ENCODE measurements at regions not wholly inside any gene's neighbourhood (a gene's known extent, or its start where the extent isn't known, plus 50 kb on each side); places are given as distances from the start of the nearest gene placed in this dataset.

DNA sequence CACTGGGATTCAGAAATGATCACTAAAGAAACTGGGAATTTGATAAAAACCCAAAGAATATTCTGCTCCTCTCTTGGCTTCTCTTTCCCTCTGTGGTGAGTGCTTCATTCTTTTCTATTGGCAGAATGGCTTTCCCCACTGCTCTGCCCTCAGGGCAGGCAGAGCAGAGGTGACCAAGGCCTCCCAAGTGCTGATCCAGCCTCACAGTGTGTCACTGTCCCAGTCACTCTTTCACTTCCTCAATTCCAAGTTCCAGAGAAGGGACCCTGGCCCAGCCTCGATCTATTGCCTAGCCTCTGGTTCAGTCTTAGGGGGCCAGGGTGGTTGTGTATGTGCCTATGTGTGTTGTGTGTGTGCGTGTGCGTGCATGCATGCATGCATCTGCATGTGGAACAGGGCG lies 180.6 kb upstream of the TMTC4 start:
- ChIA-PET CTCF (ENCODE audit: low intra/inter-chr PET ratio) (no interaction called here), POLR2A (no interaction called here)
- no peak overlapping the region for H3K9ac ChIP-seq (ENCODE audit: insufficient read depth in 1 of 2, low read depth in 2 of 2, low read length in 2 of 2)
- no peaks in the 10 kb centered on the region for H3K36me3 ChIP-seq (ENCODE audit: control insufficient read depth, insufficient read depth, low read length)
- H3K79me2 ChIP-seq (ENCODE audit: control insufficient read depth, insufficient read depth, low read length): no peaks in the 10 kb centered on the region
- H3K9me3 ChIP-seq (replicated peaks; ENCODE audit: control insufficient read depth, insufficient read depth, low read depth, low read length): no peaks in the 10 kb centered on the region
- DNase-seq (ENCODE audit: extremely low read depth in 1 of 4, low spot score in 3 of 4) (no peak), FAIRE-seq (no peak), ATAC-seq (no peak)
- no peak for TF ChIP-seq ZNF707 (CRISPR knock-in tag; conservative IDR thresholded peaks at IDR 0.05)
- TF ChIP-seq, protein P1, sequence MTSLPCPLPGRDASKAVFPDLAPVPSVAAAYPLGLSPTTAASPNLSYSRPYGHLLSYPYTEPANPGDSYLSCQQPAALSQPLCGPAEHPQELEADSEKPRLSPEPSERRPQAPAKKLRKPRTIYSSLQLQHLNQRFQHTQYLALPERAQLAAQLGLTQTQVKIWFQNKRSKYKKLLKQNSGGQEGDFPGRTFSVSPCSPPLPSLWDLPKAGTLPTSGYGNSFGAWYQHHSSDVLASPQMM (CRISPR knock-in tag; IDR thresholded peaks at IDR 0.05): no peak
- TF ChIP-seq FOS (IDR thresholded peaks at IDR 0.05; ENCODE audit: extremely low read depth, insufficient read length): no peak
- no peak for TF ChIP-seq THRA (IDR thresholded peaks at IDR 0.05)
- TF ChIP-seq, protein P2, sequence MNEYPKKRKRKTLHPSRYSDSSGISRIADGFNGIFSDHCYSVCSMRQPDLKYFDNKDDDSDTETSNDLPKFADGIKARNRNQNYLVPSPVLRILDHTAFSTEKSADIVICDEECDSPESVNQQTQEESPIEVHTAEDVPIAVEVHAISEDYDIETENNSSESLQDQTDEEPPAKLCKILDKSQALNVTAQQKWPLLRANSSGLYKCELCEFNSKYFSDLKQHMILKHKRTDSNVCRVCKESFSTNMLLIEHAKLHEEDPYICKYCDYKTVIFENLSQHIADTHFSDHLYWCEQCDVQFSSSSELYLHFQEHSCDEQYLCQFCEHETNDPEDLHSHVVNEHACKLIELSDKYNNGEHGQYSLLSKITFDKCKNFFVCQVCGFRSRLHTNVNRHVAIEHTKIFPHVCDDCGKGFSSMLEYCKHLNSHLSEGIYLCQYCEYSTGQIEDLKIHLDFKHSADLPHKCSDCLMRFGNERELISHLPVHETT (CRISPR knock-in tag; conservative IDR thresholded peaks at IDR 0.05 in 1 of 2, IDR thresholded peaks at IDR 0.05 in 1 of 2): no peak
- TF ChIP-seq, protein P3, sequence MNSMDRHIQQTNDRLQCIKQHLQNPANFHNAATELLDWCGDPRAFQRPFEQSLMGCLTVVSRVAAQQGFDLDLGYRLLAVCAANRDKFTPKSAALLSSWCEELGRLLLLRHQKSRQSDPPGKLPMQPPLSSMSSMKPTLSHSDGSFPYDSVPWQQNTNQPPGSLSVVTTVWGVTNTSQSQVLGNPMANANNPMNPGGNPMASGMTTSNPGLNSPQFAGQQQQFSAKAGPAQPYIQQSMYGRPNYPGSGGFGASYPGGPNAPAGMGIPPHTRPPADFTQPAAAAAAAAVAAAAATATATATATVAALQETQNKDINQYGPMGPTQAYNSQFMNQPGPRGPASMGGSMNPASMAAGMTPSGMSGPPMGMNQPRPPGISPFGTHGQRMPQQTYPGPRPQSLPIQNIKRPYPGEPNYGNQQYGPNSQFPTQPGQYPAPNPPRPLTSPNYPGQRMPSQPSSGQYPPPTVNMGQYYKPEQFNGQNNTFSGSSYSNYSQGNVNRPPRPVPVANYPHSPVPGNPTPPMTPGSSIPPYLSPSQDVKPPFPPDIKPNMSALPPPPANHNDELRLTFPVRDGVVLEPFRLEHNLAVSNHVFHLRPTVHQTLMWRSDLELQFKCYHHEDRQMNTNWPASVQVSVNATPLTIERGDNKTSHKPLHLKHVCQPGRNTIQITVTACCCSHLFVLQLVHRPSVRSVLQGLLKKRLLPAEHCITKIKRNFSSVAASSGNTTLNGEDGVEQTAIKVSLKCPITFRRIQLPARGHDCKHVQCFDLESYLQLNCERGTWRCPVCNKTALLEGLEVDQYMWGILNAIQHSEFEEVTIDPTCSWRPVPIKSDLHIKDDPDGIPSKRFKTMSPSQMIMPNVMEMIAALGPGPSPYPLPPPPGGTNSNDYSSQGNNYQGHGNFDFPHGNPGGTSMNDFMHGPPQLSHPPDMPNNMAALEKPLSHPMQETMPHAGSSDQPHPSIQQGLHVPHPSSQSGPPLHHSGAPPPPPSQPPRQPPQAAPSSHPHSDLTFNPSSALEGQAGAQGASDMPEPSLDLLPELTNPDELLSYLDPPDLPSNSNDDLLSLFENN (IDR thresholded peaks at IDR 0.05; ENCODE audit: low read depth in 2 of 2, low read length in 2 of 2): no peak
- TF ChIP-seq CBFA2T3 (IDR thresholded peaks at IDR 0.05): no peak
- no peak for TF ChIP-seq TBL1XR1 (IDR thresholded peaks at IDR 0.05; ENCODE audit: low read length in 2 of 2)
- H3K27ac ChIP-seq (ENCODE audit: extremely low read depth, low read depth, low read length): no peak overlapping the region
- H3K4me1 ChIP-seq (replicated peaks in 1 of 2; ENCODE audit: control insufficient read depth in 2 of 2, insufficient read depth in 2 of 2, low read length in 2 of 2): no peaks in the 10 kb centered on the region
- no TSS peak for BruUV-seq (replicated peaks)
- H2AFZ ChIP-seq (ENCODE audit: low read depth, low read length): no peak overlapping the region
- no peak overlapping the region for H3K4me3 ChIP-seq
- 0% methylated on average over 3 of the region's 4 CpGs for WGBS (ENCODE audit: insufficient coverage, low coverage, missing lambda C conversion rate)
- intact Hi-C loops (cut with micrococcal nuclease): no loop called here
- H3K27me3 ChIP-seq (ENCODE audit: control insufficient read depth in 2 of 2, insufficient read depth in 2 of 2, low read length in 2 of 2): no peaks in the 10 kb centered on the region
- no peaks in the 10 kb centered on the region for H3K9me1 ChIP-seq (ENCODE audit: control insufficient read depth, insufficient read depth, low read length)
- H4K20me1 ChIP-seq (replicated peaks; ENCODE audit: control insufficient read depth, insufficient read depth, low read length): no peaks in the 10 kb centered on the region
- in situ Hi-C loops (cut with MboI): no loop called here
- H3K4me2 ChIP-seq (ENCODE audit: insufficient read depth, low read length): no peak overlapping the region
